ENCODE measurements at regions not wholly inside any gene's neighbourhood (a gene's known extent, or its start where the extent isn't known, plus 50 kb on each side); places are given as distances from the start of the nearest gene placed in this dataset.

- BruUV-seq (replicated peaks) = no TSS peak
- POLR2A ChIA-PET = no interaction called here
- CTCF ChIA-PET (ENCODE audit: low intra/inter-chr PET ratio, low total read pairs) = no interaction called here
- ATAC-seq = no peak
- Histone ChIP-seq H2AFZ (ENCODE audit: low read length) (no peak overlapping the region), H3K79me2 (ENCODE audit: insufficient read depth, low read length) (no peaks in the 10 kb centered on the region), H3K9ac (ENCODE audit: insufficient read depth, low read depth, low read length) (no peak overlapping the region), H3K4me1 (ENCODE audit: insufficient read depth, low read length) (no peaks in the 10 kb centered on the region), H3K4me3 (replicated peaks in 1 of 3; ENCODE audit: insufficient read depth in 1 of 3, low read depth in 2 of 3, low read length in 3 of 3) (no peak overlapping the region), H3K4me2 (ENCODE audit: low read depth, low read length) (no peak overlapping the region), H3K36me3 (replicated peaks in 1 of 2; ENCODE audit: control insufficient read depth in 1 of 2, insufficient read depth in 2 of 2, low read length in 2 of 2) (no peaks in the 10 kb centered on the region), H4K20me1 (ENCODE audit: insufficient read depth, low read length) (no peaks in the 10 kb centered on the region), H3K27me3 (ENCODE audit: control insufficient read depth in 1 of 2, insufficient read depth in 2 of 2, low read length in 2 of 2) (no peaks in the 10 kb centered on the region), H3K27ac (ENCODE audit: extremely low read length, insufficient read depth, low read length) (no peak overlapping the region), H3K9me3 (ENCODE audit: low read length) (no peaks in the 10 kb centered on the region)
- no peak for TF ChIP-seq ZBTB8A (CRISPR knock-in tag; IDR thresholded peaks at IDR 0.05; ENCODE audit: borderline replicate concordance, low read depth)
- in situ Hi-C loops (cut with HindIII; ENCODE audit: extremely low pct_ligation_motif_present, low pct_unique_long_range_greater_than_20kb) = no loop called here
- no peak for FAIRE-seq
- WGBS (ENCODE audit: low lambda C conversion rate) = 0% methylated on average over 2 of the region's 2 CpGs
- intact Hi-C loops (cut with micrococcal nuclease; ENCODE audit: unreplicated experiment) = no loop called here
- DNase-seq (ENCODE audit: low spot score) = no peak
These were observed 1002.6 kb downstream of the GALC start for GRCh38 chr14:86990396-86990795.

GRCh38 chr14:86989285-86989684 lies 1003.7 kb downstream of the GALC start:
- DNase-seq (ENCODE audit: low spot score) (no peak), FAIRE-seq (no peak), ATAC-seq (no peak)
- ChIA-PET POLR2A (no interaction called here), CTCF (ENCODE audit: low intra/inter-chr PET ratio, low total read pairs) (no interaction called here)
- Histone ChIP-seq H3K27ac (ENCODE audit: extremely low read length, insufficient read depth, low read length) (no peak overlapping the region), H3K4me3 (replicated peaks in 1 of 3; ENCODE audit: insufficient read depth in 1 of 3, low read depth in 2 of 3, low read length in 3 of 3) (no peak overlapping the region), H3K36me3 (replicated peaks in 1 of 2; ENCODE audit: control insufficient read depth in 1 of 2, insufficient read depth in 2 of 2, low read length in 2 of 2) (no peaks in the 10 kb centered on the region), H3K4me2 (ENCODE audit: low read depth, low read length) (no peak overlapping the region), H3K79me2 (ENCODE audit: insufficient read depth, low read length) (no peaks in the 10 kb centered on the region), H2AFZ (ENCODE audit: low read length) (no peak overlapping the region), H3K9ac (ENCODE audit: insufficient read depth, low read depth, low read length) (no peak overlapping the region), H4K20me1 (ENCODE audit: insufficient read depth, low read length) (no peaks in the 10 kb centered on the region), H3K9me3 (ENCODE audit: low read length) (no peaks in the 10 kb centered on the region), H3K27me3 (ENCODE audit: control insufficient read depth in 1 of 2, insufficient read depth in 2 of 2, low read length in 2 of 2) (no peaks in the 10 kb centered on the region), H3K4me1 (ENCODE audit: insufficient read depth, low read length) (no peaks in the 10 kb centered on the region)
- intact Hi-C loops (cut with micrococcal nuclease; ENCODE audit: unreplicated experiment) (no loop called here), in situ Hi-C loops (cut with HindIII; ENCODE audit: extremely low pct_ligation_motif_present, low pct_unique_long_range_greater_than_20kb) (no loop called here)
- BruUV-seq (replicated peaks) = no TSS peak
- 0% methylated on average over 1 of the region's 1 CpG for WGBS (ENCODE audit: low lambda C conversion rate)
- TF ChIP-seq ZBTB38 (CRISPR knock-in tag; IDR thresholded peaks at IDR 0.05) (no peak), ZBTB40 (IDR thresholded peaks at IDR 0.05) (no peak), ZBTB40 (CRISPR knock-in tag; IDR thresholded peaks at IDR 0.05) (no peak), HNRNPH1 (optimal IDR thresholded peaks at IDR 0.05; ENCODE audit: low read depth, low read length) (no peak), MXD3 (CRISPR knock-in tag; IDR thresholded peaks at IDR 0.05) (no peak), ZNF275 (CRISPR knock-in tag; IDR thresholded peaks at IDR 0.05; ENCODE audit: borderline replicate concordance) (no peak), ZNF619 (CRISPR knock-in tag; IDR thresholded peaks at IDR 0.05) (no peak)
